ENCODE measurements at regions not wholly inside any gene's neighbourhood (a gene's known extent, or its start where the extent isn't known, plus 50 kb on each side); places are given as distances from the start of the nearest gene placed in this dataset.

DNA sequence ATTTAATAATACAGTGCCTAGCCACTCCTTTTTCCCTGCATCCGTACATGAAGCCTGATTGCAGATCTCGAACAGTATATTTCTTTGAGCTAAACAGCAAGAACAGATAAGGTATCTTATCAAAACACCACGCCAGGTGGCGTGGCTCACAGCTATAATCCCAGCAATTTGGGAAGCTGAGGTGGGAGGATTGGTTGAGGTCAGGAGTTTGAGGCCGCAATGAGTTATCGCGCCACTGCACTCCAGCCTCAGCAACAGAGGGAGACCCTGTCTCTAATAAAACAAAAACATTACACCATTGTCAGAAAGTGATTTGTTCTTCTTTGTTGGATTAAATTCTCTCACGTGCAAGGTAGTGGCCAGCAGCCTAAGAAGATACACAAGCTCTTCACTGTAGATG is 291.2 kb upstream of the DMRT1 start:
- H3K4me3 ChIP-seq (ENCODE audit: low read depth in 1 of 2, low read length in 1 of 2): no peak overlapping the region
- TF ChIP-seq, protein P1, sequence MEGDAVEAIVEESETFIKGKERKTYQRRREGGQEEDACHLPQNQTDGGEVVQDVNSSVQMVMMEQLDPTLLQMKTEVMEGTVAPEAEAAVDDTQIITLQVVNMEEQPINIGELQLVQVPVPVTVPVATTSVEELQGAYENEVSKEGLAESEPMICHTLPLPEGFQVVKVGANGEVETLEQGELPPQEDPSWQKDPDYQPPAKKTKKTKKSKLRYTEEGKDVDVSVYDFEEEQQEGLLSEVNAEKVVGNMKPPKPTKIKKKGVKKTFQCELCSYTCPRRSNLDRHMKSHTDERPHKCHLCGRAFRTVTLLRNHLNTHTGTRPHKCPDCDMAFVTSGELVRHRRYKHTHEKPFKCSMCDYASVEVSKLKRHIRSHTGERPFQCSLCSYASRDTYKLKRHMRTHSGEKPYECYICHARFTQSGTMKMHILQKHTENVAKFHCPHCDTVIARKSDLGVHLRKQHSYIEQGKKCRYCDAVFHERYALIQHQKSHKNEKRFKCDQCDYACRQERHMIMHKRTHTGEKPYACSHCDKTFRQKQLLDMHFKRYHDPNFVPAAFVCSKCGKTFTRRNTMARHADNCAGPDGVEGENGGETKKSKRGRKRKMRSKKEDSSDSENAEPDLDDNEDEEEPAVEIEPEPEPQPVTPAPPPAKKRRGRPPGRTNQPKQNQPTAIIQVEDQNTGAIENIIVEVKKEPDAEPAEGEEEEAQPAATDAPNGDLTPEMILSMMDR (IDR thresholded peaks at IDR 0.05): no peak
- no peaks in the 10 kb centered on the region for H3K4me1 ChIP-seq (ENCODE audit: control insufficient read depth in 1 of 2, insufficient read depth in 1 of 2, low read depth in 1 of 2, low read length in 1 of 2)
- no peaks in the 10 kb centered on the region for H3K9me3 ChIP-seq
- H3K27me3 ChIP-seq: peaks cover 14% of the 10 kb centered on the region
- H3K36me3 ChIP-seq: no peaks in the 10 kb centered on the region
- H3K27ac ChIP-seq: no peak overlapping the region

GRCh38 chr9:551986-552929 is 289.2 kb upstream of the DMRT1 start:
- H3K36me3 ChIP-seq: no peaks in the 10 kb centered on the region
- H3K4me3 ChIP-seq (ENCODE audit: low read depth in 1 of 2, low read length in 1 of 2): no peak overlapping the region
- no peaks in the 10 kb centered on the region for H3K4me1 ChIP-seq (ENCODE audit: control insufficient read depth in 1 of 2, insufficient read depth in 1 of 2, low read depth in 1 of 2, low read length in 1 of 2)
- H3K27ac ChIP-seq: no peak overlapping the region
- TF ChIP-seq, protein P1 (IDR thresholded peaks at IDR 0.05): no peak
- peaks cover 17% of the 10 kb centered on the region for H3K27me3 ChIP-seq
- no peaks in the 10 kb centered on the region for H3K9me3 ChIP-seq

GRCh38 chr9:555493-555892 is 286.0 kb upstream of the DMRT1 start:
- Histone ChIP-seq H3K4me3 (ENCODE audit: low read depth in 1 of 2, low read length in 1 of 2) (no peak overlapping the region), H3K27ac (no peak overlapping the region)
- TF ChIP-seq, protein P1 (IDR thresholded peaks at IDR 0.05): no peak

DNA sequence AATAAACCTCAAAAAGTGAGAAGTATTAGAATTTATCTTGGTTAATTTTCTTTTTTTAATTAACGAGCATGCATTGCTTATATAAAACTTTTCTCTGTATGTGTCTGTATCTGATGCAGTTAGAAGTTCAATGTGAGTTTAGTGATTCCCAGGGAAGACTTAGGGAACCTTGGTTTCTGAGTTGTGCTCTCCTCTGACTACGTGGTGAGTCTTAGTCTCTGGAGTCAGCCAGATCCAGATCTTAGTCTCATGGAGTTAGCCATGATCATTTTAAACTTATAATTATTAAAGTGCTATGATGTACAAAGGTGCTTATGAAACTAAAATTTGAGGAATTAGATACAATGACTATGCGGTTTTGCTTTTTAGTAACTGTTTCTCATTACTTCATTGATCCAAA is 285.3 kb upstream of the DMRT1 start:
- H3K4me1 ChIP-seq (ENCODE audit: control insufficient read depth in 1 of 2, insufficient read depth in 1 of 2, low read depth in 1 of 2, low read length in 1 of 2): no peaks in the 10 kb centered on the region
- H3K9me3 ChIP-seq: no peaks in the 10 kb centered on the region
- H3K36me3 ChIP-seq: no peaks in the 10 kb centered on the region
- TF ChIP-seq, protein P1 (IDR thresholded peaks at IDR 0.05): no peak
- peaks cover 35% of the 10 kb centered on the region for H3K27me3 ChIP-seq
- H3K27ac ChIP-seq: no peak overlapping the region
- no peak overlapping the region for H3K4me3 ChIP-seq (ENCODE audit: low read depth in 1 of 2, low read length in 1 of 2)

More at GRCh38 chr9:555493-555892, 286.0 kb upstream of the DMRT1 start:
- Histone ChIP-seq H3K27me3 (peaks cover 30% of the 10 kb centered on the region), H3K9me3 (no peaks in the 10 kb centered on the region), H3K4me1 (ENCODE audit: control insufficient read depth in 1 of 2, insufficient read depth in 1 of 2, low read depth in 1 of 2, low read length in 1 of 2) (no peaks in the 10 kb centered on the region), H3K36me3 (no peaks in the 10 kb centered on the region)

DNA sequence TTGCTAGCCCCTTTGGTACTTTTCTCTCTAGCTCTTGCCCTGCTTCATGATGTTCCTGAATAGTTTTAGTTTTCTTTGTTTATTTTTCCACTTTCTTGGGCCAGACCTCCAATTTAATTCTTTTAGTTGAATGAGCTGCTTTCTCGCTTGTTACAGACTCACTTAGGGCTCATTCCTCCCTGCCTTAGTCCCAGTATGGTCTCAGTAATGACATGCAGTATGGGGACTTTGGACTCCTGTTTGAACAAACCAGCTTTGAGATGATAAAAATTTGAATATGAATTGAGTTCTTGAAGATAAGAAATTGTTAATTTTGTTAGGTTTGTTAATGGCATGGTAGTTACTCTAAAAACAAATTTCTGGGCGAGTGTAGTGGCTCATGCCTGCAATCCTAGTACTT is 284.8 kb upstream of the DMRT1 start:
- Histone ChIP-seq H3K9me3 (no peaks in the 10 kb centered on the region), H3K27me3 (peaks cover 35% of the 10 kb centered on the region), H3K27ac (no peak overlapping the region), H3K4me1 (ENCODE audit: control insufficient read depth in 1 of 2, insufficient read depth in 1 of 2, low read depth in 1 of 2, low read length in 1 of 2) (no peaks in the 10 kb centered on the region), H3K36me3 (no peaks in the 10 kb centered on the region), H3K4me3 (ENCODE audit: low read depth in 1 of 2, low read length in 1 of 2) (no peak overlapping the region)
- TF ChIP-seq, protein P1 (IDR thresholded peaks at IDR 0.05): no peak
